Activated CD4-positive, alpha-beta memory T cell treated with anti-CD3 and anti-CD28 coated beads, Interleukin-2, amount 10 ng/mL, durations not matched to agents 7 days and 5 days (primary cell): ENCODE measurements at regions not wholly inside any gene's neighbourhood (a gene's known extent, or its start where the extent isn't known, plus 50 kb on each side); places are given as distances from the start of the nearest gene placed in this dataset.

Experiments used
- CTCF ChIA-PET: fragments of 350-600 bp; sonication (Branson Sonifier 250); formaldehyde crosslinking; loops from one replicate; lab custom pipeline; 2021; ENCODE audit warnings: antibody characterized with exemption, inconsistent platforms; lab: Charles Lee
- POLR2A ChIA-PET: fragments of 350-600 bp; sonication (Branson Sonifier 250); formaldehyde crosslinking; loops from one replicate; lab custom pipeline; 2021; ENCODE audit warnings: antibody characterized with exemption; lab: Charles Lee
- DNase-seq: peaks from one replicate; pipeline ENCODE4 v3.0.0-alpha.2; 2020
- H3K27ac Mint-ChIP-seq: one replicate; pipeline ENCODE4 v1.8.0; 2021; ENCODE audit warnings: mild to moderate bottlenecking, mixed read lengths
- H3K27me3 Mint-ChIP-seq: one replicate; pipeline ENCODE4 v1.8.0; 2021; ENCODE audit warnings: mixed read lengths
- H3K36me3 Mint-ChIP-seq: one replicate; pipeline ENCODE4 v1.8.0; 2021; ENCODE audit warnings: low read depth, mixed read lengths
- H3K4me1 Mint-ChIP-seq: one replicate; pipeline ENCODE4 v1.8.0; 2021; ENCODE audit warnings: mixed read lengths
- H3K4me3 Mint-ChIP-seq: one replicate; pipeline ENCODE4 v1.8.0; 2021; ENCODE audit warnings: mild to moderate bottlenecking, mixed read lengths
- H3K9me3 Mint-ChIP-seq: one replicate; pipeline ENCODE4 v1.8.0; 2021; ENCODE audit warnings: mixed read lengths

DNA sequence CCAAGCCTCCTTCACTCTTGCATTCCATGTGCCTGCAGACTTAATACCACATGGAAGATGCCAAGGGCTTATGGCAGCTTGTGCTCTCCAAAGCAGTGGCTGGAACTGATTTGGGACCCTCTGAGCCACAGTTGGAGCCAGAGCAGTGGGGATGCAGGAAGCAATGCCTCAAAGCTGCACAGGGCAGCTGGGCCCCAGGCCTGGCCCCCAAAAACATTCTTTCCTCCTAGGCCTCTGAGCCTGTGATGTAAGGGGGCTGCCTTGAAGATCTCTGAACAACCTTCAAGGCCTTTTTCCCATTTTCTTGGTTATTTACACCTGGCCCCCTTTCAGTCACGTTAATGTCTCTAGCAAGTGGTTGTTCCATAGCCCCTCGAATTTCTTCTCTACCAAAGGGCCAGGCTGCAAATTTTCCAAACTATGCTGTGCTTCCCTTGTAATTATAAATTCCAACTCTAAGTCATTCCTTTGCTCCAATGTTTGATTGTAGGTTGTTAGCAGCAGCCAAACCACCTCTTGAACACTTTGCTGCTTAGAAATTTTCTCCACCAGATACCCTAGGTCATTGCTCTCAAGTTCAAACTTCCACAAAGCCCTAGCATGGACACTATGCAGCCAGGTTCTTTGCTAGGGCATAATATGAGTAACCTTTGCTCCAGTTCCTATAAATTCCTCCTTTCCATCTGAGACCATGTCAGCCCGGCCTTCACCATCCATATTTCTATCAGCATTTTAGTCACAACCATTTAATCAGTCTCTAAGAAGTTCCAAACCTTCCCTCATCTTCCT, 245.0 kb upstream of the RBBP8 start:
- Mint-ChIP-seq H3K27ac (no peak overlapping the region), H3K9me3 (no peaks in the 10 kb centered on the region), H3K27me3 (no peaks in the 10 kb centered on the region), H3K4me3 (no peak overlapping the region), H3K36me3 (no peaks in the 10 kb centered on the region), H3K4me1 (no peaks in the 10 kb centered on the region)
- POLR2A ChIA-PET = no interaction called here
- CTCF ChIA-PET = no interaction called here
- no peak for DNase-seq

DNA sequence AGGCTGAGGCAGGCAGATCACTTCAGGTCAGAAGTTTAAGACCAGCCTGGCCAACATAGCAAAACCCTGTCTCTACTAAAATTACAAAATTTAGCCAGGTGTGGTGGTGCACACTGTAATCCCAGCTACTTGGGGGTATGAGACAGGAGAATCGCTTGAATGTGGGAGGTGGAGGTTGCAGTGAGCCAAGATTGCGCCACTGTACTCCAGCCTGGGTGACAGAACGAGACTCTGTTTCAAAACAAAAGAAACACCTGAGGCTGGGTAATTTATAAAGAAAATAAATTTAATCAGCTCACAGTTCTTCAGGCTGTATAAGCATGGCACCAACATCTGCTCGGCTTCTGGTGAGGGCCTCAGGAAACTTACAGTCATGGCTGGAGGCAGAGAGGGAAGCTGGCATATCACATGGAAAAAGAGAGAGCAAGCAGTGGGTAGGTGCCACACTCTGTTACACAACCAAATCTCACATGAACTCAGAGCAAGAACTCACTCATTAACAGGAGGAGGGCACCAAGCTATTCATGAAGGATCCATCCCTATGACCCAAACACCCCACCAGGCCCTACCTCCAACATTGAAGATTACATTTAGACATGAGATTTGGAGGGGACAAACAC, 244.1 kb upstream of the RBBP8 start:
- H3K4me3 Mint-ChIP-seq = no peak overlapping the region
- CTCF ChIA-PET = no interaction called here

DNA sequence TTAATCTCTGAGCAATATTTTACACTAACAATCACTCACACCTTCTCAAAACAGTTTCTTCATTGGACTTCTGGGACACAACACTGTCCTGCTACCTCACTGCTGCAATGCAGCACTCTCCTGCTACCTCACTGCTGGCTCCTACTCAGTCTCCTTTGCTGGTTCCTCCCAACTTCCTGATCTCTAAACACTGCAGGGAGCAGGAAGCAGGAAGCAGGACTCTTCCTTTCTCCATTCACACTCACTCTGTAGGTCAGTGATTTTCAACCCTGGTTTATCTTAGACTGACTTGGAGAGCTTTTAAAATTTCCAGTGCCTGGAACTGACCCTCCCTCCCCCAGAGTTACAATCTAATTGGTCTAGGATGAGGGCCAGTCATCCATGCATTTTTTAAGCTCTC, 243.4 kb upstream of the RBBP8 start:
- DNase-seq = no peak
- no peaks in the 10 kb centered on the region for H3K9me3 Mint-ChIP-seq
- ChIA-PET CTCF (no interaction called here), POLR2A (no interaction called here)
- no peaks in the 10 kb centered on the region for H3K4me1 Mint-ChIP-seq
- H3K27me3 Mint-ChIP-seq = no peaks in the 10 kb centered on the region
- no peak overlapping the region for H3K27ac Mint-ChIP-seq
- H3K36me3 Mint-ChIP-seq = no peaks in the 10 kb centered on the region
- H3K4me3 Mint-ChIP-seq = no peak overlapping the region

More for the DNA sequence above, 244.1 kb upstream of the RBBP8 start:
- POLR2A ChIA-PET = no interaction called here
- Mint-ChIP-seq H3K27me3 (no peaks in the 10 kb centered on the region), H3K36me3 (no peaks in the 10 kb centered on the region), H3K27ac (no peak overlapping the region), H3K4me1 (no peaks in the 10 kb centered on the region), H3K9me3 (no peaks in the 10 kb centered on the region)
- no peak for DNase-seq

GRCh38 chr18:22690556-22690955, 242.6 kb upstream of the RBBP8 start:
- no peak for DNase-seq
- Mint-ChIP-seq H3K27ac (no peak overlapping the region), H3K27me3 (no peaks in the 10 kb centered on the region), H3K36me3 (no peaks in the 10 kb centered on the region), H3K4me3 (no peak overlapping the region), H3K9me3 (no peaks in the 10 kb centered on the region), H3K4me1 (no peaks in the 10 kb centered on the region)
- CTCF ChIA-PET = no interaction called here
- POLR2A ChIA-PET = no interaction called here

DNA sequence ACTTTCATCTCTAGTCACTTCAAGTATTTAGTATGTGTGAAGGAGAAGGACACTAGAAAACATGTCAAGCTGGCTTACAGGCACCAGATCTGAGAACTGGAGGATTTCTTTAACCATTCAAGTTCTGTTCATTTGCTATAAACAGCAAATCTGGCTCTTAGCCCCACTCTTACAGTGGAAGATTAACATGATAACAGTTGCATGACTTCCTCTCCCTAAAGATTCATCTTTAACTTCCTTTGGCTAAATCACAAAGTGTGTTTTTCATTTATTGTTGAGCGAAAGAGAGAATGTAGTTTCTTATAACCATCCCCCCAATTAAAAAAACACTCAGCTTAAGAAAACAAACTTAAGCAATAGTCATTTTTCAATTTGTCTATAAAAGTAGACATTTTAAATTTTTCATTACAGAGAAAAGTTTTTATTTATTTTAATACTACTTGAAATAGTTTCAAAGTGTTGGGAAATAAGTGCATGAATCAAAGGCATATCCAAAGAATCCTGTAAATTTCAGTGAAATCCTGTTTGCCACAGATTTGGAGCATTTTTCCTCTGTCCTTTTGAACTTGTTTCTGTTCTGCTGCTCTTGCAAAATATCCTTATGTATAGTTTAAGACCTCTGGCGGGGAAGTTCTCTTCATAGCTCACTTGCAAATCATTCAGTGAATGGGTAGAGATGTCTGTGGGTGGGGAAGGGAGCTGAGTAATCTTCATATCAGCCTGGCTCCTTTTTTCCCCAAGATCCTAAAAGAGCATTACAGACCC, 241.0 kb upstream of the RBBP8 start:
- H3K27me3 Mint-ChIP-seq = no peaks in the 10 kb centered on the region
- CTCF ChIA-PET = no interaction called here
- no peaks in the 10 kb centered on the region for H3K9me3 Mint-ChIP-seq
- H3K4me3 Mint-ChIP-seq = no peak overlapping the region
- POLR2A ChIA-PET = no interaction called here
- H3K36me3 Mint-ChIP-seq = no peaks in the 10 kb centered on the region
- H3K27ac Mint-ChIP-seq = no peak overlapping the region
- no peak for DNase-seq
- H3K4me1 Mint-ChIP-seq = no peaks in the 10 kb centered on the region

DNA sequence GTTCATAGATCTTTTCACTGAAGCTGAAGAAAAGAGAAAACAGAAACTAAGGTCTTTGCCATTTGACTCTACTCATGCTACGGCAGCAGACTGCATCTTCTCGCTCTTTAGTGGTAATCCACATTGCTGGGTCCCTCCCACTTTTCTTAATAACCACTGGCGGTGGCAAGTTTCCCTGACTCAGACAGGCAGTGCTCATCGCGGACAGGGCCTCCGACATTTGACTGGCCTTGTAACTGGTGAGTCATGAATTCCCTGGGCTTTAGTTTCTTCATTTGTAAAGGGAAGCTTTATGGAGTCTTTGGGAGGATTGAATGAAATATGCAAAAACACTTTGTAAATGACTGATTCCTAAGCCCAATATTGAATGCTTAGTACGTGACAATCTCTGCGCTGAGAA, 238.2 kb upstream of the RBBP8 start:
- Mint-ChIP-seq H3K4me1 (no peaks in the 10 kb centered on the region), H3K27me3 (no peaks in the 10 kb centered on the region), H3K4me3 (no peak overlapping the region), H3K9me3 (no peaks in the 10 kb centered on the region), H3K36me3 (no peaks in the 10 kb centered on the region), H3K27ac (no peak overlapping the region)
- ChIA-PET CTCF (no interaction called here), POLR2A (no interaction called here)
- no peak for DNase-seq

DNA sequence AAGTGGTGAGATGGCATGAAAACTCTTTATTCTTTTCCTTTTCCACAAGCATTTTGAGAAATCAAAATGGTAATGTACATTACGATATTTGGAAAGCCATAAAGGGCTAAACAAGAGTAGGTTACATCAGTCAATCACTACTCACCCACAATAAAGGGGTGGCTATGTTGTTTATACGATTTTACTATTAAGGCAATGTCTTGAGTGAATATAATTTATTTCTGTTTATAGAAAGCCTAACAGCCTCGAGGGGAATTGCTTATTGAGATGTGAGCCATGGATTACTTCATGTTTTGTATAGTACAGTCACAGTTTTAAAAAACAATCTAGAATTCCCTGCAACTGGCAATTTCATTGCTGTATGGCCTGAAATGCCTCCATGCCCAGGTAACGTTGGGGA, 237.5 kb upstream of the RBBP8 start:
- ChIA-PET CTCF (no interaction called here), POLR2A (no interaction called here)
- Mint-ChIP-seq H3K9me3 (no peaks in the 10 kb centered on the region), H3K4me1 (no peaks in the 10 kb centered on the region), H3K4me3 (no peak overlapping the region), H3K27ac (no peak overlapping the region), H3K36me3 (no peaks in the 10 kb centered on the region), H3K27me3 (no peaks in the 10 kb centered on the region)
- no peak for DNase-seq

GRCh38 chr18:22697561-22697960, 235.6 kb upstream of the RBBP8 start:
- Mint-ChIP-seq H3K4me1 (no peaks in the 10 kb centered on the region), H3K27me3 (no peaks in the 10 kb centered on the region), H3K9me3 (no peaks in the 10 kb centered on the region), H3K27ac (no peak overlapping the region), H3K4me3 (no peak overlapping the region), H3K36me3 (no peaks in the 10 kb centered on the region)
- DNase-seq = no peak
- ChIA-PET POLR2A (no interaction called here), CTCF (interaction anchor here (0.5 kb wide), 1 partner anchor 197 kb away, joined by 4 read pairs; no protein-coding TSS in a partner anchor)

- no peak overlapping the region for H3K4me3 Mint-ChIP-seq
- no peak overlapping the region for H3K27ac Mint-ChIP-seq
- no peaks in the 10 kb centered on the region for H3K4me1 Mint-ChIP-seq
- no peaks in the 10 kb centered on the region for H3K9me3 Mint-ChIP-seq
- no peak for DNase-seq
- H3K36me3 Mint-ChIP-seq = no peaks in the 10 kb centered on the region
- H3K27me3 Mint-ChIP-seq = no peaks in the 10 kb centered on the region
- CTCF ChIA-PET = no interaction called here
- POLR2A ChIA-PET = no interaction called here
Observed at GRCh38 chr18:22698711-22699110, 234.4 kb upstream of the RBBP8 start.

GRCh38 chr18:22699629-22700028, 233.5 kb upstream of the RBBP8 start:
- POLR2A ChIA-PET = no interaction called here
- no peaks in the 10 kb centered on the region for H3K27me3 Mint-ChIP-seq
- H3K9me3 Mint-ChIP-seq = no peaks in the 10 kb centered on the region
- CTCF ChIA-PET = no interaction called here
- no peak for DNase-seq
- no peak overlapping the region for H3K4me3 Mint-ChIP-seq
- H3K27ac Mint-ChIP-seq = no peak overlapping the region
- H3K4me1 Mint-ChIP-seq = no peaks in the 10 kb centered on the region
- no peaks in the 10 kb centered on the region for H3K36me3 Mint-ChIP-seq

- CTCF ChIA-PET = no interaction called here
- Mint-ChIP-seq H3K27ac (no peak overlapping the region), H3K9me3 (no peaks in the 10 kb centered on the region)
Observed at GRCh38 chr18:22700920-22701319, 232.2 kb upstream of the RBBP8 start.

DNA sequence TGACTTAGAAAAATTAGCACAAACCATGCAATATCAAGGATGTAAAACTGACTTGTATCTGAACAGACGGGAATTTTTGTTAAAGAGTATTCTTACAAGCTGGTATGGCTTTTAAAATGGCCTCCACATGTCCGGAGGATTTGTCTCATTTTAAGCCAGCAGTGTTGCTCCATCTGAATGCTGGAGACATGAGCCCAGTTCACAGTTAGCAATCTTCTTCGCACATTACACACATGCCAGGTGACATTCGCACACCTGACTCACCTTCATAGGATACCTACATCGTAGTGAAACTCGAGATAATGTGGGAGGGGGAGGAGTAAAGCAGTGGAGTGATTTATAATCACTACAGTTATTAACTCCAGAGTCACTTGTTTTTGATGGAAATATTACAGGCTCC, 231.8 kb upstream of the RBBP8 start:
- Mint-ChIP-seq H3K27me3 (no peaks in the 10 kb centered on the region), H3K4me1 (no peaks in the 10 kb centered on the region), H3K27ac (no peak overlapping the region), H3K36me3 (no peaks in the 10 kb centered on the region), H3K9me3 (no peaks in the 10 kb centered on the region), H3K4me3 (no peak overlapping the region)
- ChIA-PET CTCF (no interaction called here), POLR2A (no interaction called here)
- no peak for DNase-seq

More at GRCh38 chr18:22700920-22701319, 232.2 kb upstream of the RBBP8 start:
- no peak for DNase-seq
- H3K4me1 Mint-ChIP-seq = no peaks in the 10 kb centered on the region
- POLR2A ChIA-PET = no interaction called here
- H3K36me3 Mint-ChIP-seq = no peaks in the 10 kb centered on the region
- no peak overlapping the region for H3K4me3 Mint-ChIP-seq
- H3K27me3 Mint-ChIP-seq = no peaks in the 10 kb centered on the region

GRCh38 chr18:22701795-22702194, 231.3 kb upstream of the RBBP8 start:
- H3K4me1 Mint-ChIP-seq = no peaks in the 10 kb centered on the region
- no peak for DNase-seq
- ChIA-PET CTCF (no interaction called here), POLR2A (no interaction called here)
- H3K27me3 Mint-ChIP-seq = no peaks in the 10 kb centered on the region
- no peak overlapping the region for H3K4me3 Mint-ChIP-seq
- H3K27ac Mint-ChIP-seq = no peak overlapping the region
- H3K9me3 Mint-ChIP-seq = no peaks in the 10 kb centered on the region
- H3K36me3 Mint-ChIP-seq = no peaks in the 10 kb centered on the region
